K562 (cell line): ENCODE measurements at regions not wholly inside any gene's neighbourhood (a gene's known extent, or its start where the extent isn't known, plus 50 kb on each side); places are given as distances from the start of the nearest gene placed in this dataset.

Source experiments
- ATAC-seq: fragments of 200-7000 bp; cut with Tn5 transposase; 3 replicates; pipeline ENCODE4 v1.9.1; 2020; ENCODE audit warnings: moderate library complexity
- BruUV-seq: library from RNA; stranded (reverse); fragments of 400-500 nt; replicated peaks from 2 replicates; lab custom pipeline; 2021; lab: Mats Ljungman, UMichigan
- CTCF ChIA-PET: fragments of 300-600 bp; formaldehyde crosslinking; extraction: SDS; loops from one replicate; lab custom pipeline; 2021; ENCODE audit warnings: low intra/inter-chr PET ratio; lab: Yijun Ruan, JAX
- POLR2A ChIA-PET: fragments of 300-600, 350-650 bp; sonication (Branson Sonifier 250); formaldehyde crosslinking; extraction: SDS; loops from one replicate; lab custom pipeline; 2021; ENCODE audit warnings: antibody characterized with exemption, inconsistent platforms; lab: Yijun Ruan, JAX
- DNase-seq, 4 experiments: peaks; one replicate each; pipeline versions ENCODE4 v3.0.0 to v3.0.0-alpha.2; 2011 to 2018; ENCODE audit warnings: low spot score in 3 of 4, mixed read lengths in 3 of 4; ENCODE audit errors: extremely low read depth in 1 of 4
- FAIRE-seq: peaks from 2 replicates; lab custom pipeline; 2011; peaks lifted over from hg19 to GRCh38; lab: Jason Lieb, UNC
- H2AFZ ChIP-seq: 2 replicates; pipeline ENCODE4 v1.6.0; 2011; ENCODE audit warnings: low read depth, low read length, control low read depth, inconsistent platforms
- H3K27ac ChIP-seq: fragments of 200-600 bp; 3 replicates; pipeline ENCODE4 v1.8.0; 2011; ENCODE audit warnings: low read depth, mild to moderate bottlenecking, control low read depth, inconsistent platforms, low read length, moderate library complexity, mixed read lengths; ENCODE audit errors: extremely low read depth
- H3K27me3 ChIP-seq, 2 experiments: fragments of 300-600 bp in 1 of 2; 2 replicates in 1 of 2; 3 replicates in 1 of 2; pipeline versions ENCODE4 v1.6.0 to v1.8.0; 2011; ENCODE audit warnings: inconsistent platforms in 2 of 2, low read length in 2 of 2, mild to moderate bottlenecking in 1 of 2, mixed read lengths in 1 of 2, moderate library complexity in 1 of 2; ENCODE audit not compliant: control insufficient read depth in 2 of 2, insufficient read depth in 2 of 2
- H3K36me3 ChIP-seq: fragments of 300-600 bp; 3 replicates; pipeline ENCODE4 v1.8.0; 2011; ENCODE audit warnings: mild to moderate bottlenecking, low read length, inconsistent platforms; ENCODE audit not compliant: control insufficient read depth, insufficient read depth
- H3K4me1 ChIP-seq, 2 experiments: fragments of 200-600 bp in 1 of 2; replicated peaks in 1 of 2; 2 replicates in 1 of 2; 3 replicates in 1 of 2; pipeline versions ENCODE4 v1.5.1 to v1.8.0; 2011; ENCODE audit warnings: inconsistent platforms in 2 of 2, low read length in 2 of 2, mild to moderate bottlenecking in 1 of 2, mixed read lengths in 1 of 2, moderate library complexity in 1 of 2; ENCODE audit not compliant: control insufficient read depth in 2 of 2, insufficient read depth in 2 of 2
- H3K4me2 ChIP-seq: 2 replicates; pipeline ENCODE4 v1.6.1; 2011; ENCODE audit warnings: low read length, control low read depth, inconsistent platforms, mixed read lengths; ENCODE audit not compliant: insufficient read depth
- H3K4me3 ChIP-seq: fragments of 200-600 bp; sonication (generic), shearing (Covaris generic); 2 replicates; pipeline ENCODE4 v1.5.1; 2016; ENCODE audit warnings: control low read depth, inconsistent platforms
- H3K79me2 ChIP-seq: fragments of 200-600 bp; 3 replicates; pipeline ENCODE4 v1.8.0; 2011; ENCODE audit warnings: low read length, inconsistent platforms; ENCODE audit not compliant: control insufficient read depth, insufficient read depth
- H3K9ac ChIP-seq, 2 experiments: 2 replicates each; pipeline versions ENCODE4 v1.6.0 to v1.6.1; 2011; ENCODE audit warnings: low read depth in 2 of 2, low read length in 2 of 2, control low read depth in 1 of 2, inconsistent platforms in 1 of 2, mild to moderate bottlenecking in 1 of 2, mixed read lengths in 1 of 2; ENCODE audit not compliant: insufficient read depth in 1 of 2
- H3K9me1 ChIP-seq: one replicate; pipeline ENCODE4 v1.6.0; 2011; ENCODE audit warnings: inconsistent platforms, mild to moderate bottlenecking, low read length, moderate library complexity; ENCODE audit not compliant: control insufficient read depth, insufficient read depth
- H3K9me3 ChIP-seq: replicated peaks from 2 replicates; pipeline ENCODE4 v1.5.1; 2011; ENCODE audit warnings: low read depth, low read length, inconsistent platforms; ENCODE audit not compliant: control insufficient read depth, insufficient read depth
- H4K20me1 ChIP-seq: replicated peaks from 2 replicates; pipeline ENCODE4 v1.6.1; 2011; ENCODE audit warnings: low read length, inconsistent platforms, mixed read lengths; ENCODE audit not compliant: control insufficient read depth, insufficient read depth
- BRF2 ChIP-seq: IDR thresholded peaks from 3 replicates; pipeline ENCODE4 v1.6.1; 2011; ENCODE audit warnings: borderline replicate concordance, mild to moderate bottlenecking; ENCODE audit not compliant: insufficient read length, insufficient read depth
- ERF ChIP-seq: fragments of 450-650 bp; formaldehyde crosslinking; IDR thresholded peaks from 2 replicates; pipeline ENCODE4 v1.4.0; 2020; ENCODE audit warnings: mild to moderate bottlenecking, mixed read lengths
- MEIS2 ChIP-seq: fragments of 450-650 bp; IDR thresholded peaks from 2 replicates; pipeline ENCODE4 v1.6.1; 2014; ENCODE audit warnings: mild to moderate bottlenecking; ENCODE audit not compliant: partially characterized antibody
- WGBS: fragments of 100-300 bp; shearing (Covaris generic); methylation state at CpG from one replicate; pipeline ENCODE4 v1.1.6; 2016; ENCODE audit warnings: low coverage, mixed read lengths; ENCODE audit not compliant: insufficient coverage; ENCODE audit errors: missing lambda C conversion rate; 5-methylcytosine and 5-hydroxymethylcytosine counted together
- in situ Hi-C: fragments of 300-500 bp; cut with MboI; formaldehyde crosslinking; loops from 4 replicates; pipeline ENCODE4 v1.15.0; 2018; ENCODE audit warnings: inconsistent platforms, mixed read lengths
- intact Hi-C: fragments of 100-400 bp; cut with micrococcal nuclease; formaldehyde crosslinking; loops from 2 replicates; pipeline ENCODE4 v1.14.2; 2022

GRCh38 chr5:58107704-58108103 lies 352.2 kb downstream of the PLK2 start (continued):
- TF ChIP-seq BRF2 (no peak), MEIS2 (no peak)

- Histone ChIP-seq H3K79me2 (no peaks in the 10 kb centered on the region), H3K9ac (no peak overlapping the region), H3K4me2 (no peak overlapping the region), H2AFZ (no peak overlapping the region), H3K4me3 (no peak overlapping the region), H3K36me3 (no peaks in the 10 kb centered on the region), H3K9me1 (no peaks in the 10 kb centered on the region), H3K27ac (no peak overlapping the region), H3K27me3 (no peaks in the 10 kb centered on the region), H3K4me1 (no peaks in the 10 kb centered on the region), H3K9me3 (no peaks in the 10 kb centered on the region; the same call in 1 of the 2 replicates), H4K20me1 (no peaks in the 10 kb centered on the region)
- ChIA-PET CTCF (no interaction called here), POLR2A (no interaction called here)
- no peak for DNase-seq
- intact Hi-C loops (no loop called here), in situ Hi-C loops (no loop called here)
- TF ChIP-seq ERF = no peak
- BruUV-seq = no TSS peak
- WGBS = 13% methylated on average over 3 of the region's 3 CpGs
- no peak for ATAC-seq
- no peak for FAIRE-seq
Observed at GRCh38 chr5:58106754-58107410, 353.0 kb downstream of the PLK2 start.
